Activated CD8-positive, alpha-beta memory T cell treated with anti-CD3 and anti-CD28 coated beads for 48 hours (primary cell): ENCODE measurements at regions not wholly inside any gene's neighbourhood (a gene's known extent, or its start where the extent isn't known, plus 50 kb on each side); places are given as distances from the start of the nearest gene placed in this dataset.

Experiments
- DNase-seq, 3 experiments: peaks; one replicate each; pipeline ENCODE4 v3.0.0-alpha.2; 2020; ENCODE audit warnings: low read depth in 2 of 3, low spot score in 2 of 3

DNA sequence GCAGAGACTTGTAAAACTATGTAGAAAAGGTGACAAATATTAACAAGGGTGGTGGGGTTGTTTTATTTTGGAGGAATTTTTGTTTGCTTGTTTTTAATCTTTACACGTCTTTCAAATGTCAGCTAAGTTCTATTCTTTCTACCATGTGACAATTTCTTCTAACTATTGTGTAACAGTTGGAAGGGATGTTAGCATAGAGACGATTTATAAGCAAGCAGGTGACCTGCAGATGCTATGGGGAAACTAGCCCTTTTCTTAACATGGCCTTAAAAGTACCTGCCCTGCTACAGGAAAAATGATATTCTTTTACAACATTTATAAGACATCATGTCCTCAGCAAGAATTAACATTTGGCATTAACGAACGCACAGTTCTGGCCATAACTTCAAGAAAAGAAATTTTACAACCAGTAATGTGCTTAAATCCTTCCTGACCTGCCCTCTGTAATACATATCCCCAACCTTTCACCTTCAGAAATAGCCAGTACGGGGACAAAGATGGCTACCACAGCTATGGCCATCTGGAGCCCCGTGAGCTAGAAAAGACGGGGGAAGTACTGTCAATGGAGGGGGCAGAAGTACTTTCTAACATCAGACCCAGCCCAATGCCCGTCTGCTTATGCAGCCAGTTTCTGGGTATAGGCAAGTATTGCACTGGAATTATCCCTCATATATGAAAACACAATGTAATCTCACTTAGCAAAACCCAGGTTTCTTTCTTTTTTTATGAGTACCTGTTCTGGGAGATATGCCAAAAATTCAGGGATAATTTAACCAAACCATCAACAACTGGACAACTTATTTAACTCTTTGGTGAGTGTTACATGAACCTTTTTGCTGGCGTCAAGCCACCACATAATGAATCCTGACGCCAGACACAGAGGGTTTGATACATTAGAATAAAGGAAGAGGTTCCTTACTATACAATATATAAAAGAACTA is 67.7 kb upstream of the NR2F2 start:
- DNase-seq, result no peak

DNA sequence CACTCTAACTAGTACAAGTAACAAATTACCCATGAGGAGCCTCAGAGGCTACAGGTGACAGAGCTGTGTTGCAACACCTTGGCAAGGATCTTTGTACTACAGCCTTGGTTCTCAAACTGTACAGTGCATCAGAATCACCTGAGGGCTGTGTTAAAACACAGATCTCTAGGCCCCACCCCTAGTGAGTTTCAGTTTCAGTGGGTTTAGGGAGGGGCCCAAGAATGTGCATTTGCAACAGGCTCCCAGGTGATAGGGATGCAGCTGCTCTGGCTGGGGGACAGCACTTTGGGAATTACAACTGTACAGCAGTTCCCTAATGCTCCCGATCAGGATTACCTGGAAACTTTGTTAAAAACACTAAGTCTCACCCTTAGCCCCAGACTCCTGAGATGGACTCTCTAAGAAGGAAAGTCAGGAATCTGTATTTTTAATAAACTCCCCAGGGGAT is 66.1 kb upstream of the NR2F2 start:
- DNase-seq, result no peak

DNA sequence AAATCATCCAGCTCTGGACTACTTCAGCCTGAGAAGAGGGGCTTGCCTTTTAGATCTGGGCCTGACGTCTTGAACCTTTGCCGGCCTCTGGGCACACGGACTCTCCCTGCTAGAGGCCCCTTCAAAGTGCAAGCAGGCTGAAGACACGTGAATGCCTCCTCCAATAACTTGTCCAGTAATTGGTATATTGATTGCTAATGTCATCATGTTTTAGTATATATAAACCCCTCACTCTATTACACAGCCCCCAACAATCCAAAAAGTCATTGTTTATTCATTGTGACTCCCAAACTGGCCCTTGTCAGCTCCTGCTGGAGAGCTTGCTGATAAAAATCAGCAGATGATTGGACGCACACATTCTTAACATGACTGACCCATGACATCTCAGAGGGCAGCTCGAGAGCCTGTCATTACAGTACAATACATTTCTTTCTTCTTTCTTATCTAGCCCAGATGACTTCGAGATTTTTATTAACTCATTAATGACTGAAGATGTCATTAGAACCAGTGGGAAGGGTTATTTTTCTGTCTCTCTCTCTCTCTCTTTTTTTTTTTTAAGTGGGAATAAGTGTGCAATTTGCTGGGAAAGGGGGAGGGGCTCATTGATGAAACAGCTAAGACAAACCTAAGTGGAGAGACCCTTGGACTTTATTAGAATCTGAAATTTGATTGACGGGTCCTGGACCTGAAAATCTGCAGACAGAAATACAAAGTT is 65.5 kb upstream of the NR2F2 start:
- DNase-seq, result no peak

DNA sequence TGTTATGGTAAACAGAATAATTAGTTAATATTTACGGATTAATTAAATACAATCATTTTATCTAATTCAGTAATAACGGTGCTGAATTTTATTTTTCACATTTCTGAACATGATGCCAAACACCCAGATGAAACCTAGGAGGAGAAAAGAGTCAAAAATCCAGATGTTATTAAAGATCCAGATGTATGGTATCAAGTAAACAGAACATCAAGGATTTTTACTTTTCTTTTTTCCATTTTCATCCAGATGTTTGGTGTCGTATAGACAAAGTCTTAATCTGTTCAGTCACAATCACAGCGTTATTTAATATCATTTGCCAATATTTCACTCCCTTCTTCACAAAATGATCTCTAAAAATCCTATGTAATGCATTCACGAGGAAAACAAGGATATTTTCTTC is 64.0 kb upstream of the NR2F2 start:
- no peak for DNase-seq

DNA sequence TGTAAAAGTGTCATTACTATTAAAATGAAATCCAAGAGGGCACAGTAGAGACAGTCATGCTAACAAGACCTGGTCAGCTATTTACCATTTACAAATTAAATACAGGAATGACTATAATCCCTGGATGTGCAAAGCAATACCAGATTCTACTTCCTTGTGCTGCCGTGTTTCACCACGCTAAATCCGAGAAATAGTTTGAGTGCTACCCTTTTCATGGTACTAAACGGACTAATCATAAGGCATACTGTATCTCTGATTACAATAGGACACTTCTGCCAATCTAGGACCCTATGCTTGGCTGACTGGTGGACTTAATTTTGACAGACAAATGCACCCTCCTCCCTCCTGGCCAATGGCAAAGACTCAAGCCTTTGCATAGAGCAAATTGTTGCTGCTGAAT is 63.0 kb upstream of the NR2F2 start:
- no peak for DNase-seq

DNA sequence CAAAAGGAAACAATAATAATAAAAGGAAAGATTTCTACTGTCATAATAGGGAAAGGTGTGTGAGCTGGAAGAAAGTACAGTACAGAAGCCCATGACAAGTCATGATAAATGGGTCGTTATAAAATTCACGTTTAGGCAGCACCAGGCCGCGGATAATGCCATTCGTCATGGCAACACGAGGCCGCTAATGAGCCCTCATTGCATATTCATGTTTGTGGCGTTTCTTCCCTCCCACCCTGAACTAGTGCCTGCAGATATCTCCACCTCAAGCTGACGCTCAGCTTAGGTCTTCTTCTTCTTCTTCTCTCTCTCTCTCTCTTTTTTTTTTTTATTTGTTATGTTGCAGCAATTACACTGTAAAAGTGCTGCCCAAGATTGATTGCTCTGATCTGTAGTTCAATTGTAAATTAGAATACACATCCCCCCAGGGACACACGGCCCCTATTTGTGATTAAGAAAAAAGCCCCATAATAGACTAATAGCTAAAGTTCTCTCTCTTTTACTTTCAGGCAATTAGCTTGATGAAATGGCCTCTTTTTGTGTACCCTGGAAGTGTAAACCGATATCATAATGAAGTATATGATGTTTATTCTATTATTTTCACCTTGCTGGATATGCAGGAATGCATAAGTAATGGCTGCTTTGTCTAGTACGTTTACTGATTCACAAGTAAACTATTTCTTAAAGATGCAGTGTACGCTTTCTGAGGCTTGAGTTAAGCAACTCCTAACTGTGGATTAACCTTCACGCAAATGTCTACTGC is 61.9 kb upstream of the NR2F2 start:
- DNase-seq, result no peak

DNA sequence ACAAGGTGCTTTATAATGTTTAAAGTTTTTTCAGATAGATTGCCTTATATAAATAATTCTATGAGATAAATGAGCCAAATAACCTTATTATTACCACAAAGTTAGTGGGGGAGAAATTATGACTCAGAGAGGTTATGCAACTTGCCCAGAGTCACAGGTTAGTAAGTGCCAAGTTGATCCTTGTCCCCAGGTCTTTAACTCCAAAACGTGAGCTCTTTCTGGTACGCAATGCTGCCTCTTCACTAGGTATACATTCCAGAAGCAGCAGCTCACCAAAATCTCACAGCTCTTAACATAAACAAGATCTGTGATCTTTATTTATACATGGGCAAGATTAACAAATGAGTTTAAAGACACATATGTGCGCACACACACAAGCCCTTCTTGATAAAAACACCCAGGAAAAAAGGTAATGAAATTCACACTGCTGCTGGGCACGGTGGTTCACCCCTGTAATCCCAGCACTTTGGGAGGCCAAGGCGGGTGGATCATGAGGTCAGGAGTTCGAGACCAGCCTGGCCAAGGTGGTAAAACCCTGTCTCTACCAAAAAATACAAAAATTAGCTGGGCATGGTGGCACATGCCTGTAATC is 59.8 kb upstream of the NR2F2 start:
- DNase-seq, result no peak

DNA sequence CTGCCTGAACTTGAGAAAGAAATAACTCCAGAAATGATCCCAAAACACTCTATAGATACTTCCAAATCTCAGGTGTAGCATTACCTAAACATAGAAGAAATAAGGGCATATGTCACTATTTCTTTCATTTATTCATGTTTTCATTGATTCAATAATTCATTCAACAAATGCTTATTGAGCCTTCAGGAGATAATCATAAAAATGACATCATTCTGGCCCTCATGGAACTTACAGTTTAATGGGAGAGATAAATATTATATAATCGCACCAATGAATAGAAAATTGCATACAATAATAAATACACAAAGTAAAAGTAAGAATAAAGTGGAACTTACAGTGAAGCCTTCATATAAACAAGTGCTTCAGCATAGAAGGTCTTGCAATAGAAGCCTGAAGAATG is 58.1 kb upstream of the NR2F2 start:
- DNase-seq, result no peak

DNA sequence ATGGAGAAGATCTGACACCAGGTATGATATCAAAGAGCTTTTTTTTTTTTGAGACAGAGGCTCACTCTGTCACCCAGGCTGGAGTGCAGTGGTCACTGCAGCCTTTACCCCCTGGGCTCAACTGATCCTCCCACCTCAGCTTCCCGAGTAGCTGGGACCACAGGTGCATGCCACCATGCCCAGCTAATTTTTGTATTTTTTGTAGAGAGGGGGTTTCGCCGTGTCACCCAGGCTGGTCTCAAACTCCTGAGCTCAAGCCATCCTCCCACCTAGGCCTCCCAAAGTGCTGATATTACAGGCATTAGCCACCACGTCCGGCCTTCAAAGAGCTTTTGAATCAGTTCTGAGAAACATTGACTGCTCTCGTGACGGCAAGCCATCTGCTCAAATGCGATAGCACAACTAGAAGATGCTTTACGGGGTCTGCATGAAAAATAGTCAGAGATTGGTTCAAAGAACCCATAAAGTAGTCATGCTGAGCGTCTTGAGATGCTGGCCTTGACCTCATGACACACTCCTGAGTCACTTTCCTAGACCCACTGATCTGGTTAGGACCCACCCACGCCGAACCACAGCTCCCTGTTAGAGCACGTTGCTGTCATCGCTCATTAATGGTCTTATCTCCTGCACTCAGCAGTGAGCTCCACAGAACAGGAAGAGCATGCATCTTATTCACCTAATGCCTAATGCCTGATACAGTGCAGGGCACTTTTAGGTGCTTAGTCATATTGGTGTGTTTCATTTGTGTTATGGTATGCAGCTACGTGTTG is 57.0 kb upstream of the NR2F2 start:
- DNase-seq, result no peak

DNA sequence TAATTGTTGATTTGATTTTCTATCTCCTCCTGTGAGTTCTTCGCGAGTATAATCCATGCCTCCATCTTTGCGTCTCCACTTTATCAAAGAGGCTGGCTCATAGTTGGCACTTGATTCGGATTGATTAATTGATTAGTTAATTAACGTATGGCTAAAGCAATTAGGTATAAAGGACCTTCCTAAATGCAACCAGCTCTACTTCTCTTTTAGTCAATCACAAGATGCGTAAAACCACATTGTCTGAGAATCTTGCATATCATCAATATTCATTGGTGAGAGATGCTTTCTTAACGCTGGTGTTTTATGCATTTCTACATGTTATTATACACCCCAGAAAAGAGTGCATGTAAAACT is 56.4 kb upstream of the NR2F2 start:
- DNase-seq, result no peak

DNA sequence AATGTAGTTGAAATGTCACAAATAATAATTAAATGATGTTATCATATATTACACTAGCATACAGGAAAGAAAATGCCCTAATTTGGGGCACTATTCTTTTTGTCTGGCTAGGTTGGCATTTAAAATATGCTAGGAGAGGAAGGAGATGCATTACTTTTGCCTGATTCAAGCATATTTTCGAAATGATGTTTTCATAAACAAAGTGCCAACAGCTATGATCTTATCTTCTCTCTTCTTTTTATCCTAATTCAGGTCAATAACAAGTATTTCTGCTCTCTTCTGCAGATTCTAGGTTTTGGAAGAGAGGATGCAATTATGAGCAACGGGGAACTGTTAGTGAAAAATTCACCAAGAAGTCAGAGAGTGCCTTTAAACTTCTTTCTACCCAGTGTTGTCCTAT is 55.8 kb upstream of the NR2F2 start:
- no peak for DNase-seq

DNA sequence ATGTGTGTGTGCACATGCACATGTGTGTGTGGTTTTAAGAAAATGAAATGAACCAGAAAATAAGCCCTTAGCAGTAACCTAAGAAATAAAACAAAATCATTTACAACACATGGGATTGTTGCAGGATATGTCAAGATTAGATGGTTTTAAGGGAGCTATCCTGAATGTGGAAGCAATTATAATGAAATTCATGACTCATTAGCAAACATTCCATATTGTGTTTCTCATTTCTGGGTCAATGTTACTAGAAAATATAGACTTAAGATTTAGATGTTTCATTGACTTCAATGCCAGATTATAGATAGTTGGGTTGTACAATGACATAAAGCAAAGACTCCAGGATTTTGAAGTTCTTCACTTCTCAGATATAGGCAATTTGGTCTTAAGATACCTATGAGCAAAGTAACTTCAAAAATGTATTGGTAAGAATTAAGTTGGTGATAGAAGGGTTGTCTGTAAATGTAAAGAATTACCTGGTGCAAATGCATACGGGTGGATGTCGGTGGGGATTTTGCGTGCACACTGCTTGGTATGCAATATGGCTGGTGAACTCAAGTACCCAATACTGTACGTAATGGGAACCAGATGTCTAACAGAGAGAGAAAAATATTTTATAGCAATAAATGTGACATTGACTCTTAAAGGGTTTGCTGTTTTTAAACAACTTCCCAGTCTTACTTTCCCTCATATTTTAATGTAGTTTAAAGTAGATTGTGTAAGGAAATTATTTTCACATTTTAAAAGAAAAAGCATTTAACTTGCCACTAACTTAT is 53.9 kb upstream of the NR2F2 start:
- DNase-seq, result no peak
